K562 (cell line): ENCODE measurements at regions not wholly inside any gene's neighbourhood (a gene's known extent, or its start where the extent isn't known, plus 50 kb on each side); places are given as distances from the start of the nearest gene placed in this dataset.

ENCODE experiments used
- ATAC-seq: fragments of 200-7000 bp; cut with Tn5 transposase; 3 replicates; pipeline ENCODE4 v1.9.1; 2020; ENCODE audit warnings: moderate library complexity
- BruUV-seq: library from RNA; stranded (reverse); fragments of 400-500 nt; replicated peaks from 2 replicates; lab custom pipeline; 2021; lab: Mats Ljungman, UMichigan
- CTCF ChIA-PET: fragments of 300-600 bp; formaldehyde crosslinking; extraction: SDS; loops from one replicate; lab custom pipeline; 2021; ENCODE audit warnings: low intra/inter-chr PET ratio; lab: Yijun Ruan, JAX
- POLR2A ChIA-PET: fragments of 300-600, 350-650 bp; sonication (Branson Sonifier 250); formaldehyde crosslinking; extraction: SDS; loops from one replicate; lab custom pipeline; 2021; ENCODE audit warnings: antibody characterized with exemption, inconsistent platforms; lab: Yijun Ruan, JAX
- DNase-seq, 4 experiments: peaks; one replicate each; pipeline versions ENCODE4 v3.0.0 to v3.0.0-alpha.2; 2011 to 2018; ENCODE audit warnings: low spot score in 3 of 4, mixed read lengths in 3 of 4; ENCODE audit errors: extremely low read depth in 1 of 4
- FAIRE-seq: peaks from 2 replicates; lab custom pipeline; 2011; peaks lifted over from hg19 to GRCh38; lab: Jason Lieb, UNC
- H2AFZ ChIP-seq: 2 replicates; pipeline ENCODE4 v1.6.0; 2011; ENCODE audit warnings: low read depth, low read length, control low read depth, inconsistent platforms
- H3K27ac ChIP-seq: fragments of 200-600 bp; 3 replicates; pipeline ENCODE4 v1.8.0; 2011; ENCODE audit warnings: low read depth, mild to moderate bottlenecking, control low read depth, inconsistent platforms, low read length, moderate library complexity, mixed read lengths; ENCODE audit errors: extremely low read depth
- H3K27me3 ChIP-seq, 2 experiments: fragments of 300-600 bp in 1 of 2; 2 replicates in 1 of 2; 3 replicates in 1 of 2; pipeline versions ENCODE4 v1.6.0 to v1.8.0; 2011; ENCODE audit warnings: inconsistent platforms in 2 of 2, low read length in 2 of 2, mild to moderate bottlenecking in 1 of 2, mixed read lengths in 1 of 2, moderate library complexity in 1 of 2; ENCODE audit not compliant: control insufficient read depth in 2 of 2, insufficient read depth in 2 of 2
- H3K36me3 ChIP-seq: fragments of 300-600 bp; 3 replicates; pipeline ENCODE4 v1.8.0; 2011; ENCODE audit warnings: mild to moderate bottlenecking, low read length, inconsistent platforms; ENCODE audit not compliant: control insufficient read depth, insufficient read depth
- H3K4me1 ChIP-seq, 2 experiments: fragments of 200-600 bp in 1 of 2; replicated peaks in 1 of 2; 2 replicates in 1 of 2; 3 replicates in 1 of 2; pipeline versions ENCODE4 v1.5.1 to v1.8.0; 2011; ENCODE audit warnings: inconsistent platforms in 2 of 2, low read length in 2 of 2, mild to moderate bottlenecking in 1 of 2, mixed read lengths in 1 of 2, moderate library complexity in 1 of 2; ENCODE audit not compliant: control insufficient read depth in 2 of 2, insufficient read depth in 2 of 2
- H3K4me2 ChIP-seq: 2 replicates; pipeline ENCODE4 v1.6.1; 2011; ENCODE audit warnings: low read length, control low read depth, inconsistent platforms, mixed read lengths; ENCODE audit not compliant: insufficient read depth
- H3K4me3 ChIP-seq: fragments of 200-600 bp; sonication (generic), shearing (Covaris generic); 2 replicates; pipeline ENCODE4 v1.5.1; 2016; ENCODE audit warnings: control low read depth, inconsistent platforms
- H3K79me2 ChIP-seq: fragments of 200-600 bp; 3 replicates; pipeline ENCODE4 v1.8.0; 2011; ENCODE audit warnings: low read length, inconsistent platforms; ENCODE audit not compliant: control insufficient read depth, insufficient read depth
- H3K9ac ChIP-seq, 2 experiments: 2 replicates each; pipeline versions ENCODE4 v1.6.0 to v1.6.1; 2011; ENCODE audit warnings: low read depth in 2 of 2, low read length in 2 of 2, control low read depth in 1 of 2, inconsistent platforms in 1 of 2, mild to moderate bottlenecking in 1 of 2, mixed read lengths in 1 of 2; ENCODE audit not compliant: insufficient read depth in 1 of 2
- H3K9me1 ChIP-seq: one replicate; pipeline ENCODE4 v1.6.0; 2011; ENCODE audit warnings: inconsistent platforms, mild to moderate bottlenecking, low read length, moderate library complexity; ENCODE audit not compliant: control insufficient read depth, insufficient read depth
- H3K9me3 ChIP-seq: replicated peaks from 2 replicates; pipeline ENCODE4 v1.5.1; 2011; ENCODE audit warnings: low read depth, low read length, inconsistent platforms; ENCODE audit not compliant: control insufficient read depth, insufficient read depth
- H4K20me1 ChIP-seq: replicated peaks from 2 replicates; pipeline ENCODE4 v1.6.1; 2011; ENCODE audit warnings: low read length, inconsistent platforms, mixed read lengths; ENCODE audit not compliant: control insufficient read depth, insufficient read depth
- CBX5 ChIP-seq: IDR thresholded peaks from 2 replicates; pipeline ENCODE4 v1.6.1; 2014; ENCODE audit warnings: low read depth, borderline replicate concordance
- CEBPG ChIP-seq, 3 experiments: fragments of 200-800 bp in 1 of 3; sonication (Bioruptor generic) in 1 of 3; sonication (generic) in 1 of 3; formaldehyde crosslinking in 1 of 3; IDR thresholded peaks in 2 of 3; conservative IDR thresholded peaks in 1 of 3; 2 replicates each; pipeline versions ENCODE4 v1.6.1 to v1.8.0; 2016 to 2022; ENCODE audit warnings: missing compliant biosample characterization in 2 of 3, missing genetic modification characterization in 2 of 3, mild to moderate bottlenecking in 1 of 3, missing genetic modification reagents in 1 of 3
- E2F8 ChIP-seq: fragments of 450-650 bp; IDR thresholded peaks from 2 replicates; pipeline ENCODE4 v1.7.1; 2018; ENCODE audit warnings: mild to moderate bottlenecking, low read depth; ENCODE audit not compliant: partially characterized antibody
- ID3 ChIP-seq, 2 experiments: fragments of 250-450 bp in 1 of 2; fragments of 450-650 bp in 1 of 2; sonication (Bioruptor Pico) in 1 of 2; IDR thresholded peaks; 2 replicates each; pipeline versions ENCODE4 v1.6.1 to v1.8.0; 2016 to 2021; ENCODE audit warnings: mild to moderate bottlenecking in 2 of 2, moderate library complexity in 2 of 2, missing compliant biosample characterization in 1 of 2, missing genetic modification characterization in 1 of 2
- MYBL2 ChIP-seq, 2 experiments: fragments of 450-650 bp in 1 of 2; sonication (generic) in 1 of 2; formaldehyde crosslinking in 1 of 2; IDR thresholded peaks; 2 replicates each; pipeline versions ENCODE4 v1.6.1 to v1.8.1; 2017 to 2022; ENCODE audit warnings: borderline replicate concordance in 1 of 2, inconsistent platforms in 1 of 2, low read depth in 1 of 2, mild to moderate bottlenecking in 1 of 2, missing genetic modification reagents in 1 of 2, moderate library complexity in 1 of 2
- PYGO2 ChIP-seq: fragments of 450-650 bp; IDR thresholded peaks from 2 replicates; pipeline ENCODE4 v1.6.1; 2016; ENCODE audit warnings: mild to moderate bottlenecking, missing genetic modification characterization, moderate library complexity, missing compliant biosample characterization
- RBM17 ChIP-seq: fragments of 200-400 bp; formaldehyde crosslinking; IDR thresholded peaks from 2 replicates; pipeline ENCODE4 v1.6.1; 2017; ENCODE audit warnings: low read depth, mild to moderate bottlenecking, low read length, borderline replicate concordance
- STAT6 ChIP-seq: sonication (generic); formaldehyde crosslinking; IDR thresholded peaks from 2 replicates; pipeline ENCODE4 v1.8.1; 2023; ENCODE audit warnings: mild to moderate bottlenecking, missing genetic modification reagents
- ZC3H8 ChIP-seq: fragments of 450-650 bp; IDR thresholded peaks from 2 replicates; pipeline ENCODE4 v1.6.1; 2017
- WGBS: fragments of 100-300 bp; shearing (Covaris generic); methylation state at CpG from one replicate; pipeline ENCODE4 v1.1.6; 2016; ENCODE audit warnings: low coverage, mixed read lengths; ENCODE audit not compliant: insufficient coverage; ENCODE audit errors: missing lambda C conversion rate; 5-methylcytosine and 5-hydroxymethylcytosine counted together
- in situ Hi-C: fragments of 300-500 bp; cut with MboI; formaldehyde crosslinking; loops from 4 replicates; pipeline ENCODE4 v1.15.0; 2018; ENCODE audit warnings: inconsistent platforms, mixed read lengths
- intact Hi-C: fragments of 100-400 bp; cut with micrococcal nuclease; formaldehyde crosslinking; loops from 2 replicates; pipeline ENCODE4 v1.14.2; 2022

- TF ChIP-seq CEBPG (CRISPR knock-in tag; IDR thresholded peaks at IDR 0.05) (no peak), CEBPG (tag; conservative IDR thresholded peaks at IDR 0.05 in 1 of 2, IDR thresholded peaks at IDR 0.05 in 1 of 2) (peak in 1 of 2 experiments; percentile 59; a peak in 2 of 4 replicates), ID3 (CRISPR knock-in tag; IDR thresholded peaks at IDR 0.05) (no peak), ID3 (tag; IDR thresholded peaks at IDR 0.05) (no peak)
- H3K9me1 ChIP-seq, result no peaks in the 10 kb centered on the region
- no peaks in the 10 kb centered on the region for H3K79me2 ChIP-seq
- H3K9ac ChIP-seq, result no peak overlapping the region
- H3K27me3 ChIP-seq, result no peaks in the 10 kb centered on the region
- DNase-seq, result no peak
- no peak overlapping the region for H3K4me2 ChIP-seq
- H2AFZ ChIP-seq, result no peak overlapping the region
- WGBS, result 0% methylated on average over 1 of the region's 1 CpG
- H3K36me3 ChIP-seq, result no peaks in the 10 kb centered on the region
- H3K4me3 ChIP-seq, result no peak overlapping the region
- H4K20me1 ChIP-seq, result no peaks in the 10 kb centered on the region
- CTCF ChIA-PET, result no interaction called here
- no peak for FAIRE-seq
- no peak for ATAC-seq
- POLR2A ChIA-PET, result no interaction called here
- H3K9me3 ChIP-seq, result no peaks in the 10 kb centered on the region
- H3K27ac ChIP-seq, result no peak overlapping the region
- intact Hi-C loops (no loop called here), in situ Hi-C loops (no loop called here)
- no peaks in the 10 kb centered on the region for H3K4me1 ChIP-seq
- no TSS peak for BruUV-seq
Measured at GRCh38 chr4:177921715-177922114, 479.5 kb upstream of the AGA start.

- intact Hi-C loops, result no loop called here
- Histone ChIP-seq H3K9me1 (no peaks in the 10 kb centered on the region), H3K4me3 (no peak overlapping the region), H3K4me1 (no peaks in the 10 kb centered on the region), H3K27ac (no peak overlapping the region), H3K4me2 (no peak overlapping the region), H4K20me1 (no peaks in the 10 kb centered on the region), H3K9me3 (no peaks in the 10 kb centered on the region), H2AFZ (no peak overlapping the region), H3K27me3 (no peaks in the 10 kb centered on the region), H3K79me2 (no peaks in the 10 kb centered on the region), H3K36me3 (no peaks in the 10 kb centered on the region), H3K9ac (no peak overlapping the region)
- in situ Hi-C loops, result no loop called here
- ChIA-PET POLR2A (no interaction called here), CTCF (no interaction called here)
- BruUV-seq, result no TSS peak
- DNase-seq (no peak), FAIRE-seq (no peak), ATAC-seq (no peak)
- no peak for TF ChIP-seq PYGO2
- no peak for TF ChIP-seq MYBL2 (IDR thresholded peaks at IDR 0.05; ENCODE audit: low read depth)
- no peak for TF ChIP-seq MYBL2 (CRISPR knock-in tag; IDR thresholded peaks at IDR 0.05; ENCODE audit: borderline replicate concordance)
- no peak for TF ChIP-seq E2F8
- TF ChIP-seq ZC3H8, result no peak
- TF ChIP-seq RBM17, result no peak
- no peak for TF ChIP-seq CBX5
- no peak for TF ChIP-seq STAT6 (CRISPR knock-in tag)
Measured at GRCh38 chr4:177923888-177924287, 481.7 kb upstream of the AGA start.
